ENCODE measurements at regions not wholly inside any gene's neighbourhood (a gene's known extent, or its start where the extent isn't known, plus 50 kb on each side); places are given as distances from the start of the nearest gene placed in this dataset.

GRCh38 chr1:59043796-59044195 is 253.1 kb upstream of the FGGY start:
- intact Hi-C loops (cut with micrococcal nuclease) (loop anchor here (5.0 to 10.0 kb wide), 2 partner anchors 259 to 301 kb away; partner anchors contain the start of gene JUN), in situ Hi-C loops (cut with MboI) (no loop called here)
- Histone ChIP-seq H3K4me2 (ENCODE audit: insufficient read depth, low read length) (peak overlapping the region; percentile 20), H3K79me2 (ENCODE audit: control insufficient read depth, insufficient read depth, low read length) (no peaks in the 10 kb centered on the region), H3K36me3 (ENCODE audit: control insufficient read depth, insufficient read depth, low read length) (no peaks in the 10 kb centered on the region), H3K9me3 (replicated peaks; ENCODE audit: control insufficient read depth, insufficient read depth, low read depth, low read length) (no peaks in the 10 kb centered on the region), H3K4me3 (no peak overlapping the region), H4K20me1 (replicated peaks; ENCODE audit: control insufficient read depth, insufficient read depth, low read length) (no peaks in the 10 kb centered on the region), H3K27ac (ENCODE audit: extremely low read depth, low read depth, low read length) (no peak overlapping the region), H2AFZ (ENCODE audit: low read depth, low read length) (peak overlapping the region; percentile 16; the same call in 1 of the 2 replicates), H3K9ac (ENCODE audit: insufficient read depth in 1 of 2, low read depth in 2 of 2, low read length in 2 of 2) (no peak overlapping the region; a peak in 1 of 4 replicates), H3K27me3 (ENCODE audit: control insufficient read depth in 2 of 2, insufficient read depth in 2 of 2, low read length in 2 of 2) (peaks cover 0 to 4% of the 10 kb centered on the region in 2 experiments; a peak in 2 of 5 replicates), H3K9me1 (ENCODE audit: control insufficient read depth, insufficient read depth, low read length) (no peaks in the 10 kb centered on the region), H3K4me1 (replicated peaks in 1 of 2; ENCODE audit: control insufficient read depth in 2 of 2, insufficient read depth in 2 of 2, low read length in 2 of 2) (peaks cover 3 to 12% of the 10 kb centered on the region in 2 experiments; a peak in 4 of 5 replicates)
- CTCF ChIA-PET (ENCODE audit: low intra/inter-chr PET ratio): no interaction called here
- WGBS (ENCODE audit: insufficient coverage, low coverage, missing lambda C conversion rate): 0% methylated on average over 4 of the region's 4 CpGs
- POLR2A ChIA-PET: interaction anchor here (0.6 to 0.9 kb wide), 2 partner anchors 12 to 15 kb away, joined by 3 read pairs; no protein-coding TSS in a partner anchor
- ATAC-seq (peak; percentile 80), FAIRE-seq (peak; percentile 73), DNase-seq (ENCODE audit: extremely low read depth in 1 of 4, low spot score in 3 of 4) (peak in 2 of 4 experiments; percentile 41 to 83)
- no TSS peak for BruUV-seq (replicated peaks)
- TF ChIP-seq NRF1 (conservative IDR thresholded peaks at IDR 0.05 in 1 of 2, IDR thresholded peaks at IDR 0.05 in 1 of 2) (0 out of 4 replicates have a peak, but pooled peaks of 1 of the 2 experiments have one; percentile 9), SMARCE1 (IDR thresholded peaks at IDR 0.05) (peak; percentile 65; the same call in 1 of the 2 replicates), RBM14 (IDR thresholded peaks at IDR 0.05; ENCODE audit: borderline replicate concordance, insufficient read depth, low read depth, low read length) (no peak), TEAD4 (IDR thresholded peaks at IDR 0.05; ENCODE audit: low read length) (peak; percentile 57; the same call in 1 of the 2 replicates), TEAD4 (CRISPR knock-in tag; IDR thresholded peaks at IDR 0.05; ENCODE audit: borderline replicate concordance) (no peak), HNRNPL (IDR thresholded peaks at IDR 0.05; ENCODE audit: low read depth, low read length) (no peak), ZNF699 (CRISPR knock-in tag; IDR thresholded peaks at IDR 0.05; ENCODE audit: insufficient replicate concordance) (no peak), GTF2F1 (IDR thresholded peaks at IDR 0.05; ENCODE audit: low read depth, low read length) (no peak), THAP7 (CRISPR knock-in tag; IDR thresholded peaks at IDR 0.05) (no peak), SMAD4 (CRISPR knock-in tag; conservative IDR thresholded peaks at IDR 0.05) (peak; percentile 90), RAD21 (CRISPR knock-in tag; conservative IDR thresholded peaks at IDR 0.05 in 1 of 2, IDR thresholded peaks at IDR 0.05 in 1 of 2) (peak; percentile 25 to 30), AFF1 (IDR thresholded peaks at IDR 0.05; ENCODE audit: low read depth in 1 of 2, partially characterized antibody in 2 of 2) (peak in 1 of 2 experiments; percentile 34), ZNF133 (CRISPR knock-in tag; IDR thresholded peaks at IDR 0.05) (no peak)
- TF ChIP-seq, protein P1, sequence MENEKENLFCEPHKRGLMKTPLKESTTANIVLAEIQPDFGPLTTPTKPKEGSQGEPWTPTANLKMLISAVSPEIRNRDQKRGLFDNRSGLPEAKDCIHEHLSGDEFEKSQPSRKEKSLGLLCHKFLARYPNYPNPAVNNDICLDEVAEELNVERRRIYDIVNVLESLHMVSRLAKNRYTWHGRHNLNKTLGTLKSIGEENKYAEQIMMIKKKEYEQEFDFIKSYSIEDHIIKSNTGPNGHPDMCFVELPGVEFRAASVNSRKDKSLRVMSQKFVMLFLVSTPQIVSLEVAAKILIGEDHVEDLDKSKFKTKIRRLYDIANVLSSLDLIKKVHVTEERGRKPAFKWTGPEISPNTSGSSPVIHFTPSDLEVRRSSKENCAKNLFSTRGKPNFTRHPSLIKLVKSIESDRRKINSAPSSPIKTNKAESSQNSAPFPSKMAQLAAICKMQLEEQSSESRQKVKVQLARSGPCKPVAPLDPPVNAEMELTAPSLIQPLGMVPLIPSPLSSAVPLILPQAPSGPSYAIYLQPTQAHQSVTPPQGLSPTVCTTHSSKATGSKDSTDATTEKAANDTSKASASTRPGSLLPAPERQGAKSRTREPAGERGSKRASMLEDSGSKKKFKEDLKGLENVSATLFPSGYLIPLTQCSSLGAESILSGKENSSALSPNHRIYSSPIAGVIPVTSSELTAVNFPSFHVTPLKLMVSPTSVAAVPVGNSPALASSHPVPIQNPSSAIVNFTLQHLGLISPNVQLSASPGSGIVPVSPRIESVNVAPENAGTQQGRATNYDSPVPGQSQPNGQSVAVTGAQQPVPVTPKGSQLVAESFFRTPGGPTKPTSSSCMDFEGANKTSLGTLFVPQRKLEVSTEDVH (IDR thresholded peaks at IDR 0.05; ENCODE audit: low read depth, partially characterized antibody): no peak
